ENCODE measurements at regions not wholly inside any gene's neighbourhood (a gene's known extent, or its start where the extent isn't known, plus 50 kb on each side); places are given as distances from the start of the nearest gene placed in this dataset.

DNA sequence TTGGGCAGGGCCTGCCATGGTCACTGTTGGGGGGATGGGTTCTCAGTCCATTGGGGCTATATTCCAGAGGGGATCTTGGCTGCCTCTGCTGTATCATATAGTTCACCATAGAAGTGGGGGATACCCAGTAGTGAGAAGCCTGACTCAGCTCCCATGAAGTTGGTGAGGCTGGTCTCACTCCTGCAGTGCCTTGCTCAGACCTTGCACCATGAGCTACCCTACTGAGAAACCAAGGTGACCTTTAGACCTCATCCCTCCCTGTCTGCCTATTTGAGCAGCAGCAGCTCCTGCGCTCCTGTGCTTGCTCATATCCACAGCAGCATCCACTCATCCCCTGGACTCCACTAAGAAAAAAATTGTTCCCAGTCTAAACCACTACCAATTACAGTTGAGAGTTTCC lies 56.0 kb upstream of the HEY2 start:
- Histone ChIP-seq H3K27ac (ENCODE audit: low read depth) (no peak overlapping the region), H4K20me1 (replicated peaks; ENCODE audit: insufficient read depth) (no peaks in the 10 kb centered on the region), H3K36me3 (ENCODE audit: insufficient read depth) (peaks cover 95% of the 10 kb centered on the region), H3K4me3 (peak overlapping the region; percentile 25; the same call in 1 of the 2 replicates), H3K79me2 (replicated peaks; ENCODE audit: insufficient read depth) (peaks cover 31% of the 10 kb centered on the region), H3K9me2 (ENCODE audit: insufficient read depth) (no peaks in the 10 kb centered on the region), H2AFZ (no peak overlapping the region), H3K4me2 (no peak overlapping the region), H3F3A (replicated peaks; ENCODE audit: low read depth) (peaks cover 34% of the 10 kb centered on the region), H3K27me3 (ENCODE audit: insufficient read depth) (peaks cover 5% of the 10 kb centered on the region; the same call in 1 of the 2 replicates), H3K4me1 (ENCODE audit: insufficient read depth) (no peaks in the 10 kb centered on the region)
- DNase-seq (ENCODE audit: low spot score), result no peak
- H3K4me1 Mint-ChIP-seq, result no peaks in the 10 kb centered on the region; the same call in 2 of the 3 replicates
- peaks cover 100% of the 10 kb centered on the region for H3K9me3 Mint-ChIP-seq
- H3K4me3 Mint-ChIP-seq, result no peak overlapping the region
- H3K27me3 Mint-ChIP-seq (ENCODE audit: insufficient read depth, low read depth, poor library complexity), result peaks cover 69% of the 10 kb centered on the region
- peaks cover 100% of the 10 kb centered on the region for H3K36me3 Mint-ChIP-seq (ENCODE audit: low read depth)
- H3K27ac Mint-ChIP-seq, result no peak overlapping the region
- no peak for ATAC-seq
- TF ChIP-seq ZNF114 (CRISPR knock-in tag; IDR thresholded peaks at IDR 0.05) (no peak), ZNF462 (CRISPR knock-in tag; IDR thresholded peaks at IDR 0.05) (no peak), ZNF331 (CRISPR knock-in tag; IDR thresholded peaks at IDR 0.05; ENCODE audit: low read depth) (no peak), EZH2 (IDR thresholded peaks at IDR 0.05; ENCODE audit: low read depth, unreplicated experiment) (no peak), POLR2AphosphoS5 (IDR thresholded peaks at IDR 0.05; ENCODE audit: low read depth) (no peak; the same call in 1 of the 2 replicates), STAT1 (IDR thresholded peaks at IDR 0.05; ENCODE audit: unreplicated experiment) (no peak), CREB1 (CRISPR knock-in tag; IDR thresholded peaks at IDR 0.05; ENCODE audit: low read depth) (no peak), CTCF (conservative IDR thresholded peaks at IDR 0.05; ENCODE audit: low read depth in 2 of 2) (no peak), JUNB (IDR thresholded peaks at IDR 0.05; ENCODE audit: unreplicated experiment) (no peak)
- TF ChIP-seq, protein P1, sequence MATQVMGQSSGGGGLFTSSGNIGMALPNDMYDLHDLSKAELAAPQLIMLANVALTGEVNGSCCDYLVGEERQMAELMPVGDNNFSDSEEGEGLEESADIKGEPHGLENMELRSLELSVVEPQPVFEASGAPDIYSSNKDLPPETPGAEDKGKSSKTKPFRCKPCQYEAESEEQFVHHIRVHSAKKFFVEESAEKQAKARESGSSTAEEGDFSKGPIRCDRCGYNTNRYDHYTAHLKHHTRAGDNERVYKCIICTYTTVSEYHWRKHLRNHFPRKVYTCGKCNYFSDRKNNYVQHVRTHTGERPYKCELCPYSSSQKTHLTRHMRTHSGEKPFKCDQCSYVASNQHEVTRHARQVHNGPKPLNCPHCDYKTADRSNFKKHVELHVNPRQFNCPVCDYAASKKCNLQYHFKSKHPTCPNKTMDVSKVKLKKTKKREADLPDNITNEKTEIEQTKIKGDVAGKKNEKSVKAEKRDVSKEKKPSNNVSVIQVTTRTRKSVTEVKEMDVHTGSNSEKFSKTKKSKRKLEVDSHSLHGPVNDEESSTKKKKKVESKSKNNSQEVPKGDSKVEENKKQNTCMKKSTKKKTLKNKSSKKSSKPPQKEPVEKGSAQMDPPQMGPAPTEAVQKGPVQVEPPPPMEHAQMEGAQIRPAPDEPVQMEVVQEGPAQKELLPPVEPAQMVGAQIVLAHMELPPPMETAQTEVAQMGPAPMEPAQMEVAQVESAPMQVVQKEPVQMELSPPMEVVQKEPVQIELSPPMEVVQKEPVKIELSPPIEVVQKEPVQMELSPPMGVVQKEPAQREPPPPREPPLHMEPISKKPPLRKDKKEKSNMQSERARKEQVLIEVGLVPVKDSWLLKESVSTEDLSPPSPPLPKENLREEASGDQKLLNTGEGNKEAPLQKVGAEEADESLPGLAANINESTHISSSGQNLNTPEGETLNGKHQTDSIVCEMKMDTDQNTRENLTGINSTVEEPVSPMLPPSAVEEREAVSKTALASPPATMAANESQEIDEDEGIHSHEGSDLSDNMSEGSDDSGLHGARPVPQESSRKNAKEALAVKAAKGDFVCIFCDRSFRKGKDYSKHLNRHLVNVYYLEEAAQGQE (IDR thresholded peaks at IDR 0.05; ENCODE audit: unreplicated experiment), result no peak

Data from GM23338 (cell line).